ENCODE measurements at regions not wholly inside any gene's neighbourhood (a gene's known extent, or its start where the extent isn't known, plus 50 kb on each side); places are given as distances from the start of the nearest gene placed in this dataset.

GRCh38 chr2:129133692-129134641, 815.3 kb upstream of the HS6ST1 start:
- no peak for DNase-seq

- DNase-seq, result no peak
Observed at GRCh38 chr2:129135017-129135416, 816.3 kb upstream of the HS6ST1 start.

- DNase-seq, result no peak
Observed at GRCh38 chr2:129139380-129139779, 820.7 kb upstream of the HS6ST1 start.

GRCh38 chr2:129142465-129142864, 823.8 kb upstream of the HS6ST1 start:
- no peak for DNase-seq

- no peak for DNase-seq
Observed at GRCh38 chr2:129144082-129144791, 825.6 kb upstream of the HS6ST1 start.

- no peak for DNase-seq
Observed at GRCh38 chr2:129152514-129152913, 827.0 kb upstream of the RAB6C start.

GRCh38 chr2:129160879-129161278, 818.6 kb upstream of the RAB6C start:
- no peak for DNase-seq

- no peak for DNase-seq
Observed at GRCh38 chr2:129164220-129164949, 815.1 kb upstream of the RAB6C start.

GRCh38 chr2:129165006-129165405, 814.5 kb upstream of the RAB6C start:
- DNase-seq, result no peak

GRCh38 chr2:129167456-129167855, 812.0 kb upstream of the RAB6C start:
- DNase-seq, result no peak

GRCh38 chr2:129170570-129170969, 808.9 kb upstream of the RAB6C start:
- no peak for DNase-seq

GRCh38 chr2:129174143-129174542, 805.3 kb upstream of the RAB6C start:
- no peak for DNase-seq

GRCh38 chr2:129175051-129175450, 804.4 kb upstream of the RAB6C start:
- DNase-seq, result no peak

- no peak for DNase-seq
Observed at GRCh38 chr2:129176375-129176774, 803.1 kb upstream of the RAB6C start.

GRCh38 chr2:129178356-129178755, 801.1 kb upstream of the RAB6C start:
- no peak for DNase-seq

GRCh38 chr2:129179199-129179598, 800.3 kb upstream of the RAB6C start:
- no peak for DNase-seq

- no peak for DNase-seq
Observed at GRCh38 chr2:129180124-129180716, 799.2 kb upstream of the RAB6C start.

GRCh38 chr2:129181433-129181832, 798.0 kb upstream of the RAB6C start:
- DNase-seq, result no peak

GRCh38 chr2:129181963-129182362, 797.5 kb upstream of the RAB6C start:
- DNase-seq, result no peak

GRCh38 chr2:129187343-129187742, 792.1 kb upstream of the RAB6C start:
- no peak for DNase-seq

- DNase-seq, result no peak
Observed at GRCh38 chr2:129188451-129188850, 791.0 kb upstream of the RAB6C start.

GRCh38 chr2:129189617-129190319, 789.7 kb upstream of the RAB6C start:
- no peak for DNase-seq
